NCI-H526 (cell line): ENCODE measurements at regions not wholly inside any gene's neighbourhood (a gene's known extent, or its start where the extent isn't known, plus 50 kb on each side); places are given as distances from the start of the nearest gene placed in this dataset.
A peak's percentile ranks its signal among the peaks of the same experiment; 100 is the strongest.

ENCODE experiments used
- DNase-seq, 2 experiments: peaks; one replicate each; lab custom pipeline; 2025; lab: John Stamatoyannopoulos, UW

GRCh38 chr18:45168866-45169600 is 446.2 kb upstream of the SLC14A2 start:
- no peak for DNase-seq

GRCh38 chr18:45169610-45170009 is 445.7 kb upstream of the SLC14A2 start:
- no peak for DNase-seq

GRCh38 chr18:45171679-45172191 is 443.5 kb upstream of the SLC14A2 start:
- DNase-seq: peak in 1 of 2 experiments; percentile 14

- no peak for DNase-seq
These were observed 441.9 kb upstream of the SLC14A2 start for GRCh38 chr18:45173327-45173726.

- no peak for DNase-seq
These were observed 441.3 kb upstream of the SLC14A2 start for GRCh38 chr18:45173799-45174519.

GRCh38 chr18:45174629-45175136 is 440.6 kb upstream of the SLC14A2 start:
- no peak for DNase-seq

- no peak for DNase-seq
These were observed 439.8 kb upstream of the SLC14A2 start for GRCh38 chr18:45175511-45175910.

GRCh38 chr18:45186832-45187231 is 428.4 kb upstream of the SLC14A2 start:
- no peak for DNase-seq

GRCh38 chr18:45191795-45192194 is 423.5 kb upstream of the SLC14A2 start:
- no peak for DNase-seq

- no peak for DNase-seq
These were observed 417.7 kb upstream of the SLC14A2 start for GRCh38 chr18:45197526-45197970.

GRCh38 chr18:45198526-45198925 is 416.8 kb upstream of the SLC14A2 start:
- no peak for DNase-seq

- DNase-seq: no peak
These were observed 414.2 kb upstream of the SLC14A2 start for GRCh38 chr18:45201029-45201428.

GRCh38 chr18:45201489-45201888 is 413.8 kb upstream of the SLC14A2 start:
- no peak for DNase-seq

- no peak for DNase-seq
These were observed 413.2 kb upstream of the SLC14A2 start for GRCh38 chr18:45202061-45202460.

GRCh38 chr18:45203677-45204076 is 411.6 kb upstream of the SLC14A2 start:
- DNase-seq: no peak

- DNase-seq: no peak
These were observed 407.9 kb upstream of the SLC14A2 start for GRCh38 chr18:45207328-45207727.

GRCh38 chr18:45208164-45208563 is 407.1 kb upstream of the SLC14A2 start:
- DNase-seq: no peak

- peak; percentile 41 to 80 for DNase-seq
These were observed 402.9 kb upstream of the SLC14A2 start for GRCh38 chr18:45212181-45213039.

- no peak for DNase-seq
These were observed 402.3 kb upstream of the SLC14A2 start for GRCh38 chr18:45213040-45213333.

- no peak for DNase-seq
These were observed 396.8 kb upstream of the SLC14A2 start for GRCh38 chr18:45218436-45218835.

GRCh38 chr18:45221363-45221762 is 393.9 kb upstream of the SLC14A2 start:
- no peak for DNase-seq

- no peak for DNase-seq
These were observed 393.1 kb upstream of the SLC14A2 start for GRCh38 chr18:45222180-45222579.
